Mucosa of descending colon (tissue), 3 donors: ENCODE measurements at regions not wholly inside any gene's neighbourhood (a gene's known extent, or its start where the extent isn't known, plus 50 kb on each side); places are given as distances from the start of the nearest gene placed in this dataset.

Experiments used
- ATAC-seq: fragments of 200-7000 bp; cut with Tn5 transposase; one replicate; pipeline ENCODE4 v1.9.1; 2020; ENCODE audit warnings: mild to moderate bottlenecking, moderate library complexity
- DNase-seq, 3 donors: peaks; one replicate each; pipeline ENCODE4 v3.0.0-alpha.2; 2020
- H3K36me3 ChIP-seq: fragments of 200-600 bp; one replicate; pipeline ENCODE4 v1.8.0; 2021; ENCODE audit warnings: low read depth, mild to moderate bottlenecking
- H3K4me1 ChIP-seq: fragments of 200-600 bp; one replicate; pipeline ENCODE4 v1.8.0; 2021; ENCODE audit warnings: low read depth, mild to moderate bottlenecking
- H3K4me3 ChIP-seq: fragments of 200-600 bp; one replicate; pipeline ENCODE4 v1.8.0; 2021; ENCODE audit warnings: mild to moderate bottlenecking
- H3K9me3 ChIP-seq: fragments of 200-600 bp; one replicate; pipeline ENCODE4 v1.8.0; 2021; ENCODE audit warnings: mild to moderate bottlenecking
- CTCF ChIP-seq: fragments of 200-600 bp; IDR thresholded peaks from one replicate; pipeline ENCODE4 v1.8.0; 2022; ENCODE audit warnings: antibody characterized with exemption, mild to moderate bottlenecking
- intact Hi-C, 2 donors: fragments of 100-400 bp; cut with DNase I in 1 of 2; cut with micrococcal nuclease in 1 of 2; formaldehyde crosslinking; loops; one replicate each; pipeline versions ENCODE4 v1.11.0 to v1.11.1; 2022; cut with DNase I, micrococcal nuclease
- donor health status: DM: no; HTN: no; CAD: no; lungs with moderate emphysema.
- donor health status: DM: no; HTN: no; CAD: no.
- donor health status: DM: no; HTN: yes; CAD: no.

GRCh38 chr13:94784066-94784465, 71.7 kb upstream of the SOX21 start:
- no peaks in the 10 kb centered on the region for H3K36me3 ChIP-seq
- DNase-seq (no peak), ATAC-seq (no peak)
- no peaks in the 10 kb centered on the region for H3K4me1 ChIP-seq
- H3K4me3 ChIP-seq = no peak overlapping the region
- TF ChIP-seq CTCF = no peak
- H3K9me3 ChIP-seq = no peaks in the 10 kb centered on the region
- intact Hi-C loops = no loop called here

- Histone ChIP-seq H3K4me3 (no peak overlapping the region), H3K36me3 (no peaks in the 10 kb centered on the region), H3K9me3 (no peaks in the 10 kb centered on the region), H3K4me1 (no peaks in the 10 kb centered on the region)
- no peak for ATAC-seq
- no peak for DNase-seq
- TF ChIP-seq CTCF = no peak
- intact Hi-C loops = no loop called here
Observed at GRCh38 chr13:94783489-94783888, 71.1 kb upstream of the SOX21 start.

GRCh38 chr13:94780421-94780820, 68.1 kb upstream of the SOX21 start:
- TF ChIP-seq CTCF = no peak
- ATAC-seq = no peak

GRCh38 chr13:94778986-94779385, 66.6 kb upstream of the SOX21 start:
- no peak for ATAC-seq
- Histone ChIP-seq H3K4me3 (no peak overlapping the region), H3K4me1 (no peaks in the 10 kb centered on the region), H3K36me3 (no peaks in the 10 kb centered on the region), H3K9me3 (no peaks in the 10 kb centered on the region)
- intact Hi-C loops = no loop called here
- DNase-seq = no peak
- no peak for TF ChIP-seq CTCF

More at GRCh38 chr13:94780421-94780820, 68.1 kb upstream of the SOX21 start:
- intact Hi-C loops = no loop called here
- Histone ChIP-seq H3K36me3 (no peaks in the 10 kb centered on the region), H3K4me1 (no peaks in the 10 kb centered on the region), H3K4me3 (no peak overlapping the region), H3K9me3 (no peaks in the 10 kb centered on the region)
- no peak for DNase-seq

- ATAC-seq = no peak
- H3K4me3 ChIP-seq = no peak overlapping the region
- no peak for TF ChIP-seq CTCF
- no peak for DNase-seq
- intact Hi-C loops = no loop called here
- H3K9me3 ChIP-seq = no peaks in the 10 kb centered on the region
- H3K4me1 ChIP-seq = no peaks in the 10 kb centered on the region
- no peaks in the 10 kb centered on the region for H3K36me3 ChIP-seq
Observed at GRCh38 chr13:94778585-94778984, 66.2 kb upstream of the SOX21 start.

- intact Hi-C loops = no loop called here
- DNase-seq = no peak
- no peak overlapping the region for H3K4me3 ChIP-seq
- no peak for TF ChIP-seq CTCF
- no peaks in the 10 kb centered on the region for H3K9me3 ChIP-seq
- ATAC-seq = no peak
- H3K4me1 ChIP-seq = no peaks in the 10 kb centered on the region
- no peaks in the 10 kb centered on the region for H3K36me3 ChIP-seq
Observed at GRCh38 chr13:94776956-94777355, 64.6 kb upstream of the SOX21 start.
